Mesenchymal stem cell (in vitro differentiated cells and primary cell): ENCODE measurements at regions not wholly inside any gene's neighbourhood (a gene's known extent, or its start where the extent isn't known, plus 50 kb on each side); places are given as distances from the start of the nearest gene placed in this dataset.
A peak's percentile ranks its signal among the peaks of the same experiment; 100 is the strongest.

Experiments
- DNase-seq: peaks from one replicate; pipeline ENCODE4 v3.0.0-alpha.2; 2013
- H2AFZ ChIP-seq: one replicate; pipeline ENCODE4 v1.6.1; 2013; ENCODE audit warnings: low read depth, mild to moderate bottlenecking, control low read depth, inconsistent platforms, low read length, moderate library complexity
- H2AK5ac ChIP-seq: 2 replicates; pipeline ENCODE4 v1.6.1; 2013; ENCODE audit warnings: low read length, moderate library complexity, mild to moderate bottlenecking, inconsistent platforms; ENCODE audit not compliant: severe bottlenecking
- H2BK120ac ChIP-seq: one replicate; pipeline ENCODE4 v1.6.1; 2013; ENCODE audit warnings: low read depth, mild to moderate bottlenecking, inconsistent platforms, low read length, moderate library complexity
- H2BK12ac ChIP-seq, 2 experiments: one replicate each; pipeline ENCODE4 v1.6.1; 2013; ENCODE audit warnings: inconsistent platforms in 2 of 2, low read length in 2 of 2, mild to moderate bottlenecking in 2 of 2, moderate library complexity in 2 of 2, control low read depth in 1 of 2
- H2BK15ac ChIP-seq: one replicate; pipeline ENCODE4 v1.6.1; 2013; ENCODE audit warnings: mild to moderate bottlenecking, low read depth, inconsistent platforms; ENCODE audit not compliant: poor library complexity, severe bottlenecking
- H2BK5ac ChIP-seq: 2 replicates; pipeline ENCODE4 v1.6.1; 2013; ENCODE audit warnings: low read depth, mild to moderate bottlenecking, low read length, control low read depth, inconsistent platforms; ENCODE audit not compliant: poor library complexity, severe bottlenecking
- H3K14ac ChIP-seq, 2 experiments: one replicate each; pipeline ENCODE4 v1.6.1; 2013; ENCODE audit warnings: inconsistent platforms in 2 of 2, low read length in 2 of 2, control low read depth in 1 of 2, mild to moderate bottlenecking in 1 of 2, moderate library complexity in 1 of 2
- H3K18ac ChIP-seq, 2 experiments: one replicate each; pipeline ENCODE4 v1.6.1; 2013; ENCODE audit warnings: inconsistent platforms in 2 of 2, low read length in 2 of 2, control low read depth in 1 of 2, low read depth in 1 of 2, mild to moderate bottlenecking in 1 of 2
- H3K23ac ChIP-seq, 2 experiments: one replicate each; pipeline ENCODE4 v1.6.1; 2013; ENCODE audit warnings: inconsistent platforms in 2 of 2, low read length in 2 of 2, mild to moderate bottlenecking in 2 of 2, moderate library complexity in 2 of 2, control low read depth in 1 of 2
- H3K27ac ChIP-seq: 2 replicates; pipeline ENCODE4 v1.5.1; 2013; ENCODE audit warnings: mild to moderate bottlenecking, moderate library complexity, low read length, control low read depth, inconsistent platforms; ENCODE audit not compliant: poor library complexity, severe bottlenecking
- H3K27me3 ChIP-seq, 2 experiments: 2 replicates each; pipeline versions ENCODE4 v1.6.1 to v1.7.0; 2013; ENCODE audit warnings: low read length in 2 of 2, mild to moderate bottlenecking in 2 of 2, moderate library complexity in 2 of 2, control low read depth in 1 of 2, inconsistent platforms in 1 of 2; ENCODE audit not compliant: control insufficient read depth in 1 of 2, insufficient read depth in 1 of 2
- H3K36me3 ChIP-seq, 2 experiments: 2 replicates each; pipeline versions ENCODE4 v1.6.1 to v1.7.0; 2013; ENCODE audit warnings: low read length in 2 of 2, control low read depth in 1 of 2, inconsistent platforms in 1 of 2, low read depth in 1 of 2, mild to moderate bottlenecking in 1 of 2; ENCODE audit not compliant: insufficient read depth in 2 of 2, control insufficient read depth in 1 of 2
- H3K4ac ChIP-seq, 2 experiments: one replicate each; pipeline ENCODE4 v1.6.1; 2013; ENCODE audit warnings: inconsistent platforms in 2 of 2, low read length in 2 of 2, mild to moderate bottlenecking in 2 of 2, moderate library complexity in 2 of 2, control low read depth in 1 of 2, low read depth in 1 of 2
- H3K4me1 ChIP-seq: 2 replicates; pipeline ENCODE4 v1.6.1; 2013; ENCODE audit warnings: low read depth, low read length, control low read depth; ENCODE audit not compliant: control insufficient read depth, insufficient read depth
- H3K4me2 ChIP-seq: 2 replicates; pipeline ENCODE4 v1.6.1; 2013; ENCODE audit warnings: low read length, mild to moderate bottlenecking, inconsistent platforms; ENCODE audit not compliant: poor library complexity, severe bottlenecking
- H3K4me3 ChIP-seq, 2 experiments: 2 replicates each; pipeline versions ENCODE4 v1.5.1 to v1.7.0; 2013; ENCODE audit warnings: low read length in 2 of 2, mild to moderate bottlenecking in 2 of 2, control low read depth in 1 of 2, low read depth in 1 of 2; ENCODE audit not compliant: insufficient read depth in 1 of 2
- H3K79me1 ChIP-seq: replicated peaks from 2 replicates; pipeline ENCODE4 v1.6.1; 2013; ENCODE audit warnings: mild to moderate bottlenecking, control low read depth, low read length, inconsistent platforms; ENCODE audit not compliant: poor library complexity, severe bottlenecking
- H3K9ac ChIP-seq: 2 replicates; pipeline ENCODE4 v1.7.0; 2013; ENCODE audit warnings: mild to moderate bottlenecking, low read length, moderate library complexity
- H3K9me3 ChIP-seq: 2 replicates; pipeline ENCODE4 v1.7.0; 2013; ENCODE audit warnings: mild to moderate bottlenecking, low read length; ENCODE audit not compliant: control insufficient read depth
- H4K8ac ChIP-seq: one replicate; pipeline ENCODE4 v1.6.1; 2013; ENCODE audit warnings: inconsistent platforms, mild to moderate bottlenecking, low read length, moderate library complexity
- H4K91ac ChIP-seq: one replicate; pipeline ENCODE4 v1.6.1; 2013; ENCODE audit warnings: mild to moderate bottlenecking, low read length, inconsistent platforms
- WGBS: methylation state at CpG from one replicate; pipeline ENCODE4 v1.1.7; 2013; ENCODE audit warnings: mixed read lengths; 5-methylcytosine and 5-hydroxymethylcytosine counted together

- WGBS = 67% methylated on average over 1 of the region's 3 CpGs
- Histone ChIP-seq H3K23ac (no peak overlapping the region), H2BK12ac (no peak overlapping the region), H3K27me3 (peaks cover 0 to 29% of the 10 kb centered on the region in 2 experiments), H3K9ac (peak overlapping the region; percentile 66), H3K79me1 (no peaks in the 10 kb centered on the region), H4K8ac (no peak overlapping the region), H3K27ac (no peak overlapping the region), H2BK120ac (no peak overlapping the region), H2AFZ (no peak overlapping the region), H2BK5ac (no peak overlapping the region), H3K4ac (no peak overlapping the region), H3K4me1 (no peaks in the 10 kb centered on the region), H3K9me3 (peaks cover 10% of the 10 kb centered on the region), H4K91ac (no peak overlapping the region), H3K14ac (no peak overlapping the region), H3K4me3 (no peak overlapping the region), H3K18ac (no peak overlapping the region), H3K4me2 (no peak overlapping the region), H2BK15ac (no peak overlapping the region), H2AK5ac (no peak overlapping the region), H3K36me3 (no peaks in the 10 kb centered on the region)
- DNase-seq = peak; percentile 8
Measured at GRCh38 chr5:173670130-173670651, 53.7 kb upstream of the BOD1 start.

GRCh38 chr5:173670791-173671120 lies 54.3 kb upstream of the BOD1 start:
- H3K23ac ChIP-seq = no peak overlapping the region
- no peak overlapping the region for H2AK5ac ChIP-seq
- peaks cover 0 to 29% of the 10 kb centered on the region in 2 experiments for H3K27me3 ChIP-seq
- no peak overlapping the region for H4K91ac ChIP-seq
- H3K27ac ChIP-seq = no peak overlapping the region
- no peak overlapping the region for H2AFZ ChIP-seq
- H3K4me3 ChIP-seq = peak overlapping the region in 1 of 2 experiments; percentile 44
- H2BK120ac ChIP-seq = no peak overlapping the region
- H2BK15ac ChIP-seq = no peak overlapping the region
- WGBS = 73% methylated on average over 12 of the region's 12 CpGs
- H3K14ac ChIP-seq = no peak overlapping the region
- no peak overlapping the region for H3K18ac ChIP-seq
- no peaks in the 10 kb centered on the region for H3K4me1 ChIP-seq
- H4K8ac ChIP-seq = no peak overlapping the region
- no peak overlapping the region for H2BK12ac ChIP-seq
- H2BK5ac ChIP-seq = no peak overlapping the region
- no peaks in the 10 kb centered on the region for H3K36me3 ChIP-seq
- no peak overlapping the region for H3K4me2 ChIP-seq
- no peaks in the 10 kb centered on the region for H3K79me1 ChIP-seq
- peak overlapping the region; percentile 66 for H3K9ac ChIP-seq
- no peak for DNase-seq
- peaks cover 10% of the 10 kb centered on the region for H3K9me3 ChIP-seq
- H3K4ac ChIP-seq = no peak overlapping the region

GRCh38 chr5:173671121-173671949 lies 54.9 kb upstream of the BOD1 start:
- no peak overlapping the region for H3K4me2 ChIP-seq

GRCh38 chr5:173672166-173672565 lies 55.7 kb upstream of the BOD1 start:
- Histone ChIP-seq H2BK120ac (no peak overlapping the region), H2AK5ac (no peak overlapping the region), H3K27ac (no peak overlapping the region), H2BK5ac (no peak overlapping the region), H3K4me1 (no peaks in the 10 kb centered on the region), H3K4me2 (no peak overlapping the region), H3K9me3 (peaks cover 19% of the 10 kb centered on the region), H3K36me3 (no peaks in the 10 kb centered on the region), H3K9ac (no peak overlapping the region), H3K23ac (no peak overlapping the region), H3K14ac (no peak overlapping the region), H3K4me3 (no peak overlapping the region), H2BK15ac (no peak overlapping the region), H3K4ac (no peak overlapping the region), H2AFZ (no peak overlapping the region), H3K79me1 (no peaks in the 10 kb centered on the region), H4K8ac (no peak overlapping the region), H4K91ac (no peak overlapping the region), H2BK12ac (no peak overlapping the region), H3K27me3 (peaks cover 0 to 37% of the 10 kb centered on the region in 2 experiments), H3K18ac (no peak overlapping the region)
- WGBS = 89% methylated on average over 3 of the region's 8 CpGs
- DNase-seq = no peak

More at GRCh38 chr5:173671121-173671949, 54.9 kb upstream of the BOD1 start:
- no peaks in the 10 kb centered on the region for H3K79me1 ChIP-seq
- no peak overlapping the region for H4K8ac ChIP-seq
- H3K36me3 ChIP-seq = no peaks in the 10 kb centered on the region
- H3K4me1 ChIP-seq = no peaks in the 10 kb centered on the region
- no peak overlapping the region for H2BK120ac ChIP-seq
- no peak overlapping the region for H3K18ac ChIP-seq
- H2BK12ac ChIP-seq = no peak overlapping the region
- H3K4me3 ChIP-seq = peak overlapping the region in 1 of 2 experiments; percentile 44
- H3K23ac ChIP-seq = no peak overlapping the region
- no peak overlapping the region for H4K91ac ChIP-seq
- no peak overlapping the region for H2BK5ac ChIP-seq
- H3K27ac ChIP-seq = no peak overlapping the region
- no peak for DNase-seq
- H3K9ac ChIP-seq = peak overlapping the region; percentile 66
- peaks cover 0 to 33% of the 10 kb centered on the region in 2 experiments for H3K27me3 ChIP-seq
- no peak overlapping the region for H2AK5ac ChIP-seq
- no peak overlapping the region for H3K4ac ChIP-seq
- no peak overlapping the region for H2AFZ ChIP-seq
- H2BK15ac ChIP-seq = no peak overlapping the region
- WGBS = 82% methylated on average over 16 of the region's 16 CpGs
- H3K9me3 ChIP-seq = peaks cover 15% of the 10 kb centered on the region
- no peak overlapping the region for H3K14ac ChIP-seq
